ENCODE measurements at regions not wholly inside any gene's neighbourhood (a gene's known extent, or its start where the extent isn't known, plus 50 kb on each side); places are given as distances from the start of the nearest gene placed in this dataset.

DNA sequence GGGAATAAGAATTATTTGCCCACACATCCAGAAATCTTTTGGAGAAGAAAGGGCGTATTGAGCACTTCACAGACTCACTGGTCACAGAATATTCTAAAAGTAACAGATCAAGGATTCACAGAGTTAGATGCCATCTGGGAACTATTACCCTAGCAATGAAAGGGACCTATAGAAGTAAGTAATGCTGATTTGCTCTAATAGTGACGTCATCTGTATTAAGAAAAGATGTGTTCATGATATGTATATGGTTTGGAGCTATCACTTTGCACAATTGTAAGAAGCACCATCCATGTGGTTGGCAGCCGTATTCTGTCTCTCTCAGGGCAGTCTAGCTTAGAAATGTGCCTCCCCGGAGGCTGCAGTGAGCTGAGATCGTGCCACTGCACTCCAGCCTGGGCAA is 52.8 kb upstream of the SV2C start:
- DNase-seq (ENCODE audit: low read depth): no peak

DNA sequence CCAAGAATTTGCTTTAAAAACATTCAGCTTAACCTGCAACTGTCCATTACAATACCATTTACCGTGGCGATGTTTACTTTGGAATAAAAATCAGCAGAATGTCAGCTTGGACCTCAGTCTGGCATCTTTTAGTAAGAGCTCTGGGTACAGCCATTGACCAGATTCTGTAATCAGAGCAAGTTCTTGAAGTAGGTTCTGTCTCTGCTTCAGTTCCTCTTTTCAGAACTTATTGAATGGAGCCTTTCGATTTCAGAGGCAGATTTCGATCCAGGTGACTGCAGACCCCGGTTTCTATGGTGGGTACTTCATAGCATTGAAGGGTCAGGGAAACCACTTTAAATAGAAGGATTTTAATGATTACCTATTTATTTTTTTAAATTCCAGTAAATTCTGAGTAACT is 53.4 kb upstream of the SV2C start:
- DNase-seq (ENCODE audit: low read depth): no peak

DNA sequence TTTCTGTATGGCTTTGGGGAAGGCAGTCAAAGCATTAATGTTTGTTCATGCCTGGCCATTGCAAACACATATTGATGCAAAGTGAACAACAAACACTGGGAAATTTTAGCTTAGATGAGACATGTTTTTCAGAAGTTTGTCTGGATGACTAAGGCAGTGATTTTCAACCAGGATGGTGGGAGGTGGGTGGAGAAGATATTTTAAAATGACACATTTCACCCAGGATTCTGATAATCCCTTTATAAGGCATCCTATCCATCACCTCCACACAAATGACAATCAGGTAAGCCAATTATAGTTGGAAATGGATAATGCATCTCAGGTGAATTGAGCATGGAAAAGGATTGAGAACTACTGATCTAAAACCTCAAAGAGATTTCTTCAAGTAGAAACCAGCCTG is 57.4 kb upstream of the SV2C start:
- no peak for DNase-seq (ENCODE audit: low read depth)

DNA sequence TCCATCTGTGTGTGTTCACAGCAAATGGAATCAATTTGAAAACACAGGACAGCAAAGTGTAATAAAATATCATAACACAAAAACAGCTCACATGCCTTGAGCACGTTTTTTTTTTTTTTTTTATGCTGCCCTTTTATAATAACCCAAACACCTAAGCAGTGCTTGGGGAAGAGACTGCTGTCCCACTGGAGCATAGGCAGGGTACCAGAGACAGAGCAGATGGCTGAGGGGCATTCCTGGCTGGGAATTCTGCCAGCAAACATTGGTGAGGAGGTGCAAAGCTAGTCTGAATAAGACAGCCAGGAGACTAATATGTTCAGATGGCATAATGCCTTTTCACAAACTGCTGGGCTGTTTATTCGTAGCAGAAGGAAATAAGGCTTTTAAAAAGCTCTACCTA is 58.1 kb upstream of the SV2C start:
- DNase-seq (ENCODE audit: low read depth): no peak

DNA sequence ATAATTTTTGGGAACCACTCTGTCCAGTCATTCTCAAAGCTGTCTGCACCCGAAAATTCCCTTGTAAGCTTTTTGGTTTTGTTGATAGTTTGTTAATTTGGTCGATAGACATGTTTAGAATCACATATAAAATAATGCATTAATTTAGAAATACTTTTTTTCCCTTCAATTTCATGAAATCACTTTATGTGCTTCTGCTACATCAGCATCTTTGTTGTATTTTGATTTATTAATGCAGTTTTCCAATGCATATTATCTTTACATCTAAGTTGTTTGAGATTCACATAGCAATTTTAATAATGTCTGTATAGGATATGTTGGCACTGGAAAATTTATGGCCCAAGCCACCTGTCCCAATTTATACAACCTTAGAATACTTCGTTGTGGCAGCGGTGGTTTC is 60.6 kb upstream of the SV2C start:
- DNase-seq (ENCODE audit: low read depth): no peak

DNA sequence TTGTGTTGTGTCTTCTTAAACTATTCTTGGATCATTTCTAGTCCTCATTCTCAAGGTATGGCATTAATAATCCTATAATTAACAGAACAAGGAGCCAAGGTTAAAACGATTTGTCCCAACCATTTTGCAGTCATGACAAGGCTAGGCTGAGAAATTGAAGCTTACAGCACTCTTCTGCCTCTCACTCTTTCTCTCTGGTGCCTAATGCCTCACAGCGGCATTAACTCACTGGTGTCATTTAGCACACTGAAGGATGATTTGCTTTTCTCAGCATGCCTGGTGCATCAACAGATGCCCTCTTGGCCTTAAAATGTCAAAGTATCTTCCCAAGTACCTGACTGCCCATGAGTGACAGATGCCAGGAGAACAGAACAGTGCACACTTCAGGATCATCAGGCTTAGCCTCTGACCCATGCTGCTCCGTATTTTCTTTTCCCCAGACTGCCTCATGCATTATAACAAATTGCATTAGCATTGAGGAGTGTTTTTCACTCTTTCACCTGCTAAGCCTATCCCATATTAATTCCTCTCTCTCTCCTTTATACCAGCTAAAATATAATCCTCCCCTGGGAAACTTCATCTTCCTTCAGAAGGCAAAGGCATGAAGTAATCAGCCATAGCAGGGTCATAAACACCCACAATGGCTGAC is 61.1 kb upstream of the SV2C start:
- DNase-seq (ENCODE audit: low read depth): no peak

DNA sequence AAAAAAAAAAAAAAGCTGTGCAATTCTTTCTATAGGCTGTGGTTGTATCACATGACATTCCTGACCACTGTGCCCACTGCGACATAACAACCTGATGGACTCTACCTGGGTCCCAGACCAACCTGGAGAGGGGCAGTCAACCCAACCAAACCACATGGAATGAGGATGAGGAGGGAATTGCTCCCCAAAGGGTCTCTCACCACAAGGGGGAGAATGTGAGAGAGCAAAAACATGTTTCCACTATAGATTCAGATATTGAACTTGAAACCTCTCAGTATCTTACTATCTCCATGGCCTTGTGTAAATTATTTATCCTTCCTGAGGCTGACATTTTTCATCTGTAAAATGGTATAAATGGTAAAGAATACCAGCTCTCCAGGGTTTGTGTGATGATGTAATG is 66.9 kb upstream of the SV2C start:
- no peak for DNase-seq (ENCODE audit: low read depth)

DNA sequence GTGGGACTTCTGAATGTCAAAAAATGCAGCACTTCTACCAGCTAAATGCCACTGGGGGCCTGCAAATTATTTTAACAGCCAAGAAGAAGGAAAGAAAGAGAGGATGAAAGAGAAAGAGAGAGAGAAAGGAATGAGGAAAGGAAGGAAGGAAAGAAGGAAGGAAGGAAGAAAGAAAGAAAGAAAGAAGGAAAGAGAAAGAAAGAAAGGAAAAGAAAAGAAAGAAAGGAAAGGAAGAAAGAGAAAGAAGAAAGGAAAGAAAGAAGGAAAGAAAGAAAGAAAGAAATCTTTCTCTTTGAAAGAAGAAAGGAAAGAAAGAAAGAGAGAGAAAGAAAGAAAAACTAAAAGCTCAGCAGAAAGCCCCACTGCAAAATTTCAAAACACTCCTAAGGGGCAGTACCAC is 69.2 kb upstream of the SV2C start:
- DNase-seq (ENCODE audit: low read depth): no peak

DNA sequence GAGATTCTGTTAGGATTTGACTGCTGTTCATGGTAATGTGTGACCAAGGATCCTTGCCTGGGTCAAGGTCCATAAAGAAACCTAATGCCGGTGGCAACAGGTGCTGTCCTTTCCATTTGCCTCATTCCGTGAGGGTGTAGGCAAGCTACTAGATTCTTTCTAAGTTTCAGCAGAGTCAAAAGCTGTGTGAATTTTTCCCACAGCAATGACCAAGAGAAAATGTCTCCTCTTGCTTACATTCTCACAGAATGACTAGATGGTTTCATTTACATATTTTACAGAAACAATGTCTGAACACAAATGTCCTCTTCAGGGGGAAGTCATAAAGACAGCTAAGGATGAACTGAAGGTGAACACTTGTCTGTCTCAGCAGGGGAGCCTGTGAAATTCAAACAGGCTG is 75.3 kb upstream of the SV2C start:
- no peak for DNase-seq (ENCODE audit: low read depth)

DNA sequence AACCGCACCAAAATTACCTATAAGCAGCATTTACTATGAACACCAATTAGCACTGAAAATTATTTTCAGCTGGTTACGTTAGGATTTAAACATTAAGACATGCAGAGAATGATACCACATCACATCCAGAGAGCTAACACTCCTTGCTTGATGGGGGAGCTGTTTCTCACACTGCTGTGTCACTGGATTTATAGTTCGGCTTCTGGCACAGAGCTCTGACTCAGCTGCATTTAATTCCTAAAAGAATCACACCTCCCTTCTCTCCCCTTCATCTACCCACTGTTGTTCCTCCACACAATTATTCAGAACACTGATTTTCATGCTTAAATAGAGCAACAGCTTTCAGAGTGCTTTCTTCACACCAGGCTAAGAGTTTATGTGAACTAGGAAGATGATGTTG is 82.6 kb upstream of the SV2C start:
- no peak for DNase-seq (ENCODE audit: low read depth)

DNA sequence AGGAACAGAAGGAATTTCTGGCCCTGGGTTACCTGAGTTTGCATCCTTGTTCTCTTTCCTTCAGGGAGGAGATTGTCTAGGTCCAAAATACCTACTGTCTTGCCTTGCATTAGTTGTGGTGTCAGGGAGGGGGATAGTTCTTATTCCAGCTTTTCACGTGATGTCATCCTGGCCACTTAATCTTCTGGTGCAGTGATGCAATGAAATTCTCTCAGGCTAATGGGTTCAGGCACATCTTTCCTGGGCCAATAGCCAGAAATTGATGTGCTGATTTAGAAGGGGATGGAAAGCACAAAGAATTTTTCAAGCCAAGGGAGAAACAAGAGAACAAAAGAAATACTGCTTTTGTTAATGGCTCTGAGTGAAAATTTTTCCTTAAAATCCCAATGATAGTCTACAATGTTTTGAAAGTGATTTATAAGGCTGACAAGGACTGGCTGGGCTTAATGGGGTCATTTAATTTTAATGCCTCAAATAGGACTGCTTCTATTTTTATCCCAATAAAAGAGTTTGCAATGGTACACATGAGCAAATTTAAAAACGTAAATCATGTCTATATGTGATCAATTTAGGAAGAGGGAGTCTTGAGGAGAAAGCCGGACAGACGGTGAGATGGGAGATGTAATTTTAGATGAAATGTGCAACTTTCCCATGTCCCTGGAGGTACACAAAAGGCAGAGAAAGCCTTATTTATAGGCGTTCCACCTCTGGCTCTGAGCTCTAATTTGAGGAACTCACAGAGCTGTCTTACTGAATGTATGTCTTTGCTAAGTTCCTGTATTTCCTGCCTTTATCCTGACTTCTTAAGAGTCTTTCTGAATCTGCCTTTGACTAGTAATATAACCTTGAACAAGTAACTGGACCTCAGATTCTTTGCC is 89.3 kb upstream of the SV2C start:
- DNase-seq (ENCODE audit: low read depth): no peak

DNA sequence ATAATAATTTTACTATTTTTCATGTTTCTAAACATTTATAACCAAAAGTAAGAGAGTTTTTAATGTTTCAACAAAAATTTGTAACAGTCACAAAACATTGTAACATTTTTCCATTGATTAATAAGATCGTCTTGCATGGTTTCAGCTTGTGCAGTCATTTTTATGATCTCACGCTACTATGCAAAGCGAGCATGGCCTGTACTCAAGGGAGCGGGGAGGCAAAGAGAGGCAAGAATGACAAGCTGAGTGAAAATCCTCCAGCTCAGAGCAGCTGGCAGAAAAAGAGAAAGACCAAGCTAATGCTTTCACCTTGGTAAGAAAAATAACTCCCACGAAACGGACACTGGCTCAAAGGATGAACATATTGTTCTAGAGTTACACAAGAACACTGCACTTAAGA is 90.0 kb upstream of the SV2C start:
- DNase-seq (ENCODE audit: low read depth): no peak

DNA sequence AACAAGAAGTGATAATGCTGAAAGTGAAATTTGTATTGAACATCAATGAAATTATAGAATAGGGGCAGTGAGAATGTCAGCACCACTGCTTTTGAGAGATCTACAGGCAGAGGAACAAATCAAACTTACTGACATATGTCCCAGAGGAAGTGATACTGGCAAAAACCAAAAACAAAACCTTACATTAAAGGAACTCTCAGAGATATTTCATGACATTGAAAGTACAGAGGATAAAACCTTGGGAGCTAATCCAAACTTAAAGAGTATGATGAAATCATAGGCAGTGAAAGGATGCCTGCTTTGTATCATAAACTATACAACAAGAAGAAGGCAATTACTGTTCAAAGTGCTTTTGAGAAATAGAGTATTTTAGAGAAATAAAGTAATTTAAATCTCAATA is 90.4 kb upstream of the SV2C start:
- DNase-seq (ENCODE audit: low read depth): no peak

DNA sequence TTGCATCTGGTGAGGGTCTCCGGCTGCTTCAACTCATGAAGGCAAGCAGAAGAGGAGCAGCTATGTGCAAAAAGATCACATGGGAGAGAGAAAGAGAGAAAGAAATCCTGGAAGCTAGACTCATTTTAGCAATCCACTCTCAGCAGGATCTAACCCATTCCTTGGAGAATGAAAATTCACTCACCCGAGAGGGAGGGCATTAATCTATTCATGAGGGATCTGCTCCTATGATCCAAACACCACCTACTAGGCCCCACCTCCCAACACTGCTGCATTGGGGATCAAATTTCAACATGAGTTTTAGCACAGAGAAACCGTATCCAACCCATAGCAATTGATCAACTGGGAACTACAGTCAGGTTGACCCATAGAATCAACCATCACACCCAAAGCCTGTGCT is 98.1 kb upstream of the SV2C start:
- no peak for DNase-seq (ENCODE audit: low read depth)

DNA sequence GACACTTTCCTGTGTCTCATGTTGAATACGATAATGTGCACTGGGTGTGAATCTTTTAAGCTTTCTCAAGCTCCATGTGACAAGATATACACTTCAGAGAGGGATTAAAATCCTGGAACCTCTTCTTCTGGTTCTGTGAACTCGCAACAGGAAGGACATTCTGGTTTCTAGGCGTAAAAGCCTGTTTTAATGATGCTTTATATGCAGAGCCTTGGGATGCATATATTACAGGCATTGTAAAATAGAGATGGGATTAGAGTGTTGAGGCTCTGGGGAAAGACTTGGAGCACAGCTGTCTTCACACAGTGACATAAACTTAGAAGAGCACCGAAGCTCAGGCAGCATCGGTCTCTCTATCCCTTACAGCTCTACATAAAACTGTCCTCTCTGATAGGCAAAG is 107.7 kb upstream of the SV2C start:
- no peak for DNase-seq (ENCODE audit: low read depth)

DNA sequence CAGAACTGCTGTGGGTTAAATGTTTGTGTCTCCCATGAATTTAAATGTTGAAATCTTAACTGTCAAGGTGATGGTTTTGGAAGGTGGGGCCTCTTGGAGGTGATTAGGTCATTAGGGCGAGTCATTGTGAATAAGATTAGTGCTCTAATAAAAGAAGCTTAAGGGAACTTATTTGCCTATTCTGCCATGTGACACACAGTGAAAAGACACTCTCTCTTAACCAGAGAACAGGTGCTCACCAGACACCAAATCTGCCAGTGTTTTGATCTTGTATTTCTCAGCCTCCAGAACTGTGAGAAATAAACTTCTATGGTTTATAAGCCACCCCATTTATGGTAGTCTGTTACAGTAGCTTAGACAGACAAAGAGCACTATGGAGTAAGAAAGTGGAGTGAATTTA is 117.9 kb upstream of the SV2C start:
- DNase-seq (ENCODE audit: low read depth): no peak

DNA sequence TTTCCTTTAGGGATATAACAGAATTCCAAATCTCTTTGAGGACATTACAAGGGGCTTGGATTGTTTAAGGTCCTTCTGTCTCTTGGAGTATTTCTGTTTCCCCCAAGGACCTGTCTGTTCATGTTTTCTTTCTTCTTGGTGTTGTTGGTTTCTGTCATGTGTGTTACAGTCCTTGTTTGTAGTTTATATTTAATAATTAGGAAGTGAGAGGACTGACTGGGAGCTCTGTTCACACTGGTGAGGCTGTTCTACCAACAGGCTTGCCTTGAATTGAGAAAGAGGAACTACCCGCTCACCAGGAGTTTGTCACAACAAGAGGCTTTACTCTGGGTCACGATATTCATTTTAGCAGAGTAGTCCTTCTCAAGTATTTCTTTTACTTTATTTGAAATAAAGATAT is 119.2 kb upstream of the SV2C start:
- DNase-seq (ENCODE audit: low read depth): no peak

DNA sequence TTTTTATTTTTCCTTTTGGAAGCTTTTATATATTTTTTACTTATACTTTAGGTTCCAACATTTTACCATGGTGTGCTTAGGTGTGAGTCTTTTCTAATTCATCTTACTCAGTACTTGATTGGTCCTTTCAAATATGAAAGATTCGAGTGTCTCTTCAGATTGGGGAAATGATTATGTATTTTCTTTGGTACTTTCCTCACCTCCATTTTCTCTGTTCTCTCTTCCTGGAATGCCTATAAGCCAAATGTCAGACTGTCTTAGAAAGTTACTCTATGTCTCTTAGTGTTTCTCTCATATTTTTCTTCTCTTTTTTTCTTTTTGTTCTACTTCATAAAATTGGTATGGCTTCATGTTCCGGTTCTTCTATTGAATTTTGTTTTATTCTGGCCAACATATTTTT is 119.6 kb upstream of the SV2C start:
- no peak for DNase-seq (ENCODE audit: low read depth)

DNA sequence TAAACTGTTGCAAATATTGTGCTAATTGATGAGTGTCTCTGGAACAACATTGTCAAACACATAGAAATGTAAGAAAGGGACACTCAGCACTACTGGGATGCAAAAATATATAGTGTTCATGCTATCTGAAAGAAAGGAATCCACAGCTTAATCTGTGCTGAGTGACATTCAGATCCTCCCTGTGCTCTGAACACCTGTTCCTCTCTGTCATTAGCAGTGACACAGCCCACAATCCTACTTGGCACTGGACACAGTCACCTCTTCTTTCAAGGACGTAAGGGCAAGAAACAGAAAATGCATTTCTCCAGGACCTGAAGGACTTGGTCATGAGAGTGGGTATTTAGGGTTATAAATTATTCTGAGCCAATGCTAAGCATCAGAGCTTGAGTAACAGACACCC is 121.4 kb upstream of the SV2C start:
- no peak for DNase-seq (ENCODE audit: low read depth)

DNA sequence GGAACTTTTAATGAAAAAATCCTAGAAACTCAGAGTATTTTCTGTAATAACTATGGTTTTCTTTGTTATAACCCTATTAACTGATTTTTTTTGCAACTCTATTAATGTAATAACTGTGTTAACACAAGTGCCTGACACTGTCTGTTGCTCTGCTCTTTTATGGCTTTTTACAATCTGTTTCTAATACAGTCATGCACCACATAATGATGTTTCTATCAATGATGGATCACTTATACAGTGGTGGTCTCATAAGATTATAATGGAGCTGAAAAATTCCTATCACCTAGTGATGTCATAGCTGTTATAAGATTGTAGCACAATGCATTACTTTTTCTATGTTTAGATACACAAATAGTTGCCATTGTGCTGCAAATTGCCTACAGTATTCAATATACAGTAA is 123.1 kb upstream of the SV2C start:
- DNase-seq (ENCODE audit: low read depth): no peak

DNA sequence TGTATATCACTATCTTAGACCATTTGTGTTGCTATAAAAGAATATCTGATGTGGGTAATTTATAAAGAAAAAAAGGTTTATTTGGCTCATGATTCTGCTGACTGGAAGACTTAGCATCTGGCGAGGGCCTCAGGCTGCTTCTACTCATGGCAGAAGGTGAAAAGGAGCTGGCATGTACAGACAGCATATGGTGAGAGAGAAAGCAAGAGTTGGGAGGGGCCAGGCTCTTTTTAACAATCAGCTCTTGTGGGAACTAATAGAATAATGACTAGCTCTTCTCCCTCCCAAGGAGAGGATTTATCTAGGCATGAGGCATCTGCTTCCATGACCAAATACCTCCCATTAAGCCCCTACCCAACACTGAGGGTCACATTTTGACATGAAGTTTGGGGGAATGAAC is 130.2 kb upstream of the SV2C start:
- no peak for DNase-seq (ENCODE audit: low read depth)

DNA sequence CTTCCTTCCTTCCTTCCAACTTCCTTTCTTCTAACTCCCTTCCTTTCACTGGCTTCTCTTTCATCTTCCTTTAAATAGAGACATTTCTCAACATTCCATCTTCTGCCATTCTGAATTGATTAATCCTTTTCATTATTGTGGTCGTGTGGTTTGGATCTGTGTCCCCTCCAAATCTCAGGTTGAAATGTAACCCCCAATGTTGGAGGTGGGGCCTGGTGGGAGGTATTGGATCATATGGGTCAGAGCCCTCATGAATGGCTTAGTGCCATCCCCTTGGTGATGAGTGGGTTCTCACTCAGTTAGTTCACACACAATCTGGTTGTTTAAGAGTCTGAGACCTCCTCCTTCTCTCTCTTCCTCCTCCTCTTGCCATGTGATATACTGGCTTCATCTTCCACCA is 130.9 kb upstream of the SV2C start:
- no peak for DNase-seq (ENCODE audit: low read depth)

DNA sequence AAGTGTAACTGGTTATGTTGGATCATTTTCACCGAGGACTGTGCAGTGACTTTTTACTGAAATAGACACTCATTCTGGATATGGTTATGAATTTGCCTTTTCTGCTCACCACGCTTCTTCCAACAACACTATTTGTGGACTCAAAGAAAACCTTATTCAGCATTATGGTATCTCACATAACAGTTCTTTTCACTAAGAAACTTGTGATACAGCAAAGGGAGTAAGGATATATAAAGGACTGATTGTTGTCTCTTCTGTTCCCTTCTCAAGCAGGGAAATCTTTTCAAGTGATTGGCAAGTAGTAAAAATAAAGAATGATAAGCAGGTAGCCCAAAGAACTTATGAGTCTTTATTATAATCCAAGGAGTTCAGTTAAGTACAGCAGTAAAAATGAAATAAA is 131.5 kb upstream of the SV2C start:
- DNase-seq (ENCODE audit: low read depth): no peak

DNA sequence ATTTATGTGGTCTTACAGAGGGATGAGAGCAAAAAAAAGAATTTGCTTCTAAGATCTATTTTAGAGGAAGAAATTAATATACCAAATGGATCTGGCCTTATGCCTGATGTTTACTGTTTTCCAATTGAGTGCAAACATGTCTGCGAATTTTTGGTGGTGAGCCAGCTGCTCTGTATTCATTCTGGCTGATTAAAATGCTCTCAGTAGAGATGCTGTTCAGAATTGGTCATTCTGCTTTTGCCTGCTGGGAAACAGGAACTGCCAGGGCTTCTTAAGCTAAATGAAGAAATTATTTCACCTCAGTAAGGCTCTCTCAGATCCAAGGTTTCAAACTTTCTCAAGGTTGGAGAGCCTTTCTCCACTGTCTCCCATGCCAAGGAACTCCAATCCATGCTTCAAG is 132.0 kb upstream of the SV2C start:
- no peak for DNase-seq (ENCODE audit: low read depth)
